ENCODE measurements at regions not wholly inside any gene's neighbourhood (a gene's known extent, or its start where the extent isn't known, plus 50 kb on each side); places are given as distances from the start of the nearest gene placed in this dataset.

- no peaks in the 10 kb centered on the region for H3K9me3 ChIP-seq (ENCODE audit: control insufficient read depth in 1 of 2, insufficient read depth in 1 of 2, low read length in 2 of 2)
- H3K27me3 ChIP-seq (ENCODE audit: control insufficient read depth in 1 of 2, insufficient read depth in 2 of 2, low read length in 2 of 2): no peaks in the 10 kb centered on the region
- Mint-ChIP-seq H3K9me3 (peaks cover 7% of the 10 kb centered on the region), H3K36me3 (ENCODE audit: low read depth) (no peaks in the 10 kb centered on the region), H3K27ac (no peak overlapping the region), H3K27me3 (no peaks in the 10 kb centered on the region), H3K4me1 (ENCODE audit: low read depth) (no peaks in the 10 kb centered on the region), H3K4me3 (no peak overlapping the region)
- DNase-seq (no peak), ATAC-seq (ENCODE audit: poor library complexity) (no peak)
- H3K4me1 ChIP-seq (ENCODE audit: insufficient read depth, low read length): no peaks in the 10 kb centered on the region
- ChIA-PET POLR2A (no interaction called here), CTCF (no interaction called here)
- H3K36me3 ChIP-seq (ENCODE audit: insufficient read depth, low read length): no peaks in the 10 kb centered on the region
- no peak overlapping the region for H3K27ac ChIP-seq (ENCODE audit: low read depth in 1 of 2, low read length in 2 of 2)
- H3K4me3 ChIP-seq (ENCODE audit: low read length): no peak overlapping the region
- intact Hi-C loops (cut with DNase I, micrococcal nuclease): no loop called here
- TF ChIP-seq, protein P1, sequence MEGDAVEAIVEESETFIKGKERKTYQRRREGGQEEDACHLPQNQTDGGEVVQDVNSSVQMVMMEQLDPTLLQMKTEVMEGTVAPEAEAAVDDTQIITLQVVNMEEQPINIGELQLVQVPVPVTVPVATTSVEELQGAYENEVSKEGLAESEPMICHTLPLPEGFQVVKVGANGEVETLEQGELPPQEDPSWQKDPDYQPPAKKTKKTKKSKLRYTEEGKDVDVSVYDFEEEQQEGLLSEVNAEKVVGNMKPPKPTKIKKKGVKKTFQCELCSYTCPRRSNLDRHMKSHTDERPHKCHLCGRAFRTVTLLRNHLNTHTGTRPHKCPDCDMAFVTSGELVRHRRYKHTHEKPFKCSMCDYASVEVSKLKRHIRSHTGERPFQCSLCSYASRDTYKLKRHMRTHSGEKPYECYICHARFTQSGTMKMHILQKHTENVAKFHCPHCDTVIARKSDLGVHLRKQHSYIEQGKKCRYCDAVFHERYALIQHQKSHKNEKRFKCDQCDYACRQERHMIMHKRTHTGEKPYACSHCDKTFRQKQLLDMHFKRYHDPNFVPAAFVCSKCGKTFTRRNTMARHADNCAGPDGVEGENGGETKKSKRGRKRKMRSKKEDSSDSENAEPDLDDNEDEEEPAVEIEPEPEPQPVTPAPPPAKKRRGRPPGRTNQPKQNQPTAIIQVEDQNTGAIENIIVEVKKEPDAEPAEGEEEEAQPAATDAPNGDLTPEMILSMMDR (IDR thresholded peaks at IDR 0.05): no peak
These were observed 650.0 kb upstream of the ZNF608 start for GRCh38 chr5:125396462-125396861.

DNA sequence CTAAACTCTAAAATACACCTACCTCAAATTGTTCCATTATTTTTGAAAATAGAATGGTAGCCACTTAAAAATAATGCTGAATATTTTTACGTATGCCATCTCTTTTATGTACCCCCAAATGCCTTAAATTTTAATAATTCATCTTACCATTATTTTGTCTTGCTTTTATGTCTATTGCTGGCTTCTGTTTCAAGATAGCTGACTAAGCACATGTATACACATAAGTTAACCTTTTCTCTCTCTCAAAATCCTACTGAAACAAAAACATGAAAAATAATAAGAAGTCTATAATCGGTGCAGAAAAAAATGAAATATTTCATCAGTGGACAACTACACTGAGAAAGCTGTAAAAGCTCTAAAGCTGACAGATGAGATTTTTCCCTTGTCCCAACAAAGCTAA lies 652.0 kb upstream of the ZNF608 start:
- H3K4me1 ChIP-seq (ENCODE audit: insufficient read depth, low read length): no peaks in the 10 kb centered on the region
- H3K9me3 Mint-ChIP-seq: peaks cover 7% of the 10 kb centered on the region
- no peaks in the 10 kb centered on the region for H3K27me3 Mint-ChIP-seq
- H3K36me3 ChIP-seq (ENCODE audit: insufficient read depth, low read length): no peaks in the 10 kb centered on the region
- no peaks in the 10 kb centered on the region for H3K27me3 ChIP-seq (ENCODE audit: control insufficient read depth in 1 of 2, insufficient read depth in 2 of 2, low read length in 2 of 2)
- POLR2A ChIA-PET: no interaction called here
- no peak overlapping the region for H3K27ac ChIP-seq (ENCODE audit: low read depth in 1 of 2, low read length in 2 of 2)
- intact Hi-C loops (cut with DNase I, micrococcal nuclease): no loop called here
- CTCF ChIA-PET: no interaction called here
- TF ChIP-seq, protein P1 (IDR thresholded peaks at IDR 0.05): no peak
- H3K9me3 ChIP-seq (ENCODE audit: control insufficient read depth in 1 of 2, insufficient read depth in 1 of 2, low read length in 2 of 2): no peaks in the 10 kb centered on the region
- no peak for DNase-seq
- H3K4me1 Mint-ChIP-seq (ENCODE audit: low read depth): no peaks in the 10 kb centered on the region
- no peak overlapping the region for H3K4me3 Mint-ChIP-seq
- H3K4me3 ChIP-seq (ENCODE audit: low read length): no peak overlapping the region
- H3K27ac Mint-ChIP-seq: no peak overlapping the region
- ATAC-seq (ENCODE audit: poor library complexity): no peak
- no peaks in the 10 kb centered on the region for H3K36me3 Mint-ChIP-seq (ENCODE audit: low read depth)

- Histone ChIP-seq H3K27ac (ENCODE audit: low read depth in 1 of 2, low read length in 2 of 2) (no peak overlapping the region), H3K9me3 (ENCODE audit: control insufficient read depth in 1 of 2, insufficient read depth in 1 of 2, low read length in 2 of 2) (no peaks in the 10 kb centered on the region), H3K4me1 (ENCODE audit: insufficient read depth, low read length) (no peaks in the 10 kb centered on the region), H3K27me3 (ENCODE audit: control insufficient read depth in 1 of 2, insufficient read depth in 2 of 2, low read length in 2 of 2) (no peaks in the 10 kb centered on the region), H3K36me3 (ENCODE audit: insufficient read depth, low read length) (no peaks in the 10 kb centered on the region), H3K4me3 (ENCODE audit: low read length) (no peak overlapping the region)
- Mint-ChIP-seq H3K4me3 (no peak overlapping the region), H3K27ac (no peak overlapping the region), H3K4me1 (ENCODE audit: low read depth) (no peaks in the 10 kb centered on the region), H3K36me3 (ENCODE audit: low read depth) (no peaks in the 10 kb centered on the region), H3K9me3 (peaks cover 8% of the 10 kb centered on the region), H3K27me3 (no peaks in the 10 kb centered on the region)
- TF ChIP-seq, protein P1 (IDR thresholded peaks at IDR 0.05): no peak
- ChIA-PET POLR2A (interaction anchor here (1.3 kb wide), 1 partner anchor 9 kb away, joined by 3 read pairs; no protein-coding TSS in a partner anchor), CTCF (no interaction called here)
- DNase-seq: no peak
- ATAC-seq (ENCODE audit: poor library complexity): no peak
- intact Hi-C loops (cut with DNase I, micrococcal nuclease): no loop called here
These were observed 653.4 kb upstream of the ZNF608 start for GRCh38 chr5:125399885-125400284.

Measured in CD4-positive, alpha-beta T cell (primary cell).